K562 (cell line): ENCODE measurements at regions not wholly inside any gene's neighbourhood (a gene's known extent, or its start where the extent isn't known, plus 50 kb on each side); places are given as distances from the start of the nearest gene placed in this dataset.

Experiments used
- ATAC-seq: fragments of 200-7000 bp; cut with Tn5 transposase; 3 replicates; pipeline ENCODE4 v1.9.1; 2020; ENCODE audit warnings: moderate library complexity
- BruUV-seq: library from RNA; stranded (reverse); fragments of 400-500 nt; replicated peaks from 2 replicates; lab custom pipeline; 2021; lab: Mats Ljungman, UMichigan
- CTCF ChIA-PET: fragments of 300-600 bp; formaldehyde crosslinking; extraction: SDS; loops from one replicate; lab custom pipeline; 2021; ENCODE audit warnings: low intra/inter-chr PET ratio; lab: Yijun Ruan, JAX
- POLR2A ChIA-PET: fragments of 300-600, 350-650 bp; sonication (Branson Sonifier 250); formaldehyde crosslinking; extraction: SDS; loops from one replicate; lab custom pipeline; 2021; ENCODE audit warnings: antibody characterized with exemption, inconsistent platforms; lab: Yijun Ruan, JAX
- DNase-seq, 4 experiments: peaks; one replicate each; pipeline versions ENCODE4 v3.0.0 to v3.0.0-alpha.2; 2011 to 2018; ENCODE audit warnings: low spot score in 3 of 4, mixed read lengths in 3 of 4; ENCODE audit errors: extremely low read depth in 1 of 4
- FAIRE-seq: peaks from 2 replicates; lab custom pipeline; 2011; peaks lifted over from hg19 to GRCh38; lab: Jason Lieb, UNC
- H2AFZ ChIP-seq: 2 replicates; pipeline ENCODE4 v1.6.0; 2011; ENCODE audit warnings: low read depth, low read length, control low read depth, inconsistent platforms
- H3K27ac ChIP-seq: fragments of 200-600 bp; 3 replicates; pipeline ENCODE4 v1.8.0; 2011; ENCODE audit warnings: low read depth, mild to moderate bottlenecking, control low read depth, inconsistent platforms, low read length, moderate library complexity, mixed read lengths; ENCODE audit errors: extremely low read depth
- H3K27me3 ChIP-seq, 2 experiments: fragments of 300-600 bp in 1 of 2; 2 replicates in 1 of 2; 3 replicates in 1 of 2; pipeline versions ENCODE4 v1.6.0 to v1.8.0; 2011; ENCODE audit warnings: inconsistent platforms in 2 of 2, low read length in 2 of 2, mild to moderate bottlenecking in 1 of 2, mixed read lengths in 1 of 2, moderate library complexity in 1 of 2; ENCODE audit not compliant: control insufficient read depth in 2 of 2, insufficient read depth in 2 of 2
- H3K36me3 ChIP-seq: fragments of 300-600 bp; 3 replicates; pipeline ENCODE4 v1.8.0; 2011; ENCODE audit warnings: mild to moderate bottlenecking, low read length, inconsistent platforms; ENCODE audit not compliant: control insufficient read depth, insufficient read depth
- H3K4me1 ChIP-seq, 2 experiments: fragments of 200-600 bp in 1 of 2; replicated peaks in 1 of 2; 2 replicates in 1 of 2; 3 replicates in 1 of 2; pipeline versions ENCODE4 v1.5.1 to v1.8.0; 2011; ENCODE audit warnings: inconsistent platforms in 2 of 2, low read length in 2 of 2, mild to moderate bottlenecking in 1 of 2, mixed read lengths in 1 of 2, moderate library complexity in 1 of 2; ENCODE audit not compliant: control insufficient read depth in 2 of 2, insufficient read depth in 2 of 2
- H3K4me2 ChIP-seq: 2 replicates; pipeline ENCODE4 v1.6.1; 2011; ENCODE audit warnings: low read length, control low read depth, inconsistent platforms, mixed read lengths; ENCODE audit not compliant: insufficient read depth
- H3K4me3 ChIP-seq: fragments of 200-600 bp; sonication (generic), shearing (Covaris generic); 2 replicates; pipeline ENCODE4 v1.5.1; 2016; ENCODE audit warnings: control low read depth, inconsistent platforms
- H3K79me2 ChIP-seq: fragments of 200-600 bp; 3 replicates; pipeline ENCODE4 v1.8.0; 2011; ENCODE audit warnings: low read length, inconsistent platforms; ENCODE audit not compliant: control insufficient read depth, insufficient read depth
- H3K9ac ChIP-seq, 2 experiments: 2 replicates each; pipeline versions ENCODE4 v1.6.0 to v1.6.1; 2011; ENCODE audit warnings: low read depth in 2 of 2, low read length in 2 of 2, control low read depth in 1 of 2, inconsistent platforms in 1 of 2, mild to moderate bottlenecking in 1 of 2, mixed read lengths in 1 of 2; ENCODE audit not compliant: insufficient read depth in 1 of 2
- H3K9me1 ChIP-seq: one replicate; pipeline ENCODE4 v1.6.0; 2011; ENCODE audit warnings: inconsistent platforms, mild to moderate bottlenecking, low read length, moderate library complexity; ENCODE audit not compliant: control insufficient read depth, insufficient read depth
- H3K9me3 ChIP-seq: replicated peaks from 2 replicates; pipeline ENCODE4 v1.5.1; 2011; ENCODE audit warnings: low read depth, low read length, inconsistent platforms; ENCODE audit not compliant: control insufficient read depth, insufficient read depth
- H4K20me1 ChIP-seq: replicated peaks from 2 replicates; pipeline ENCODE4 v1.6.1; 2011; ENCODE audit warnings: low read length, inconsistent platforms, mixed read lengths; ENCODE audit not compliant: control insufficient read depth, insufficient read depth
- CBX5 ChIP-seq: IDR thresholded peaks from 2 replicates; pipeline ENCODE4 v1.6.1; 2014; ENCODE audit warnings: low read depth, borderline replicate concordance
- MGA ChIP-seq: fragments of 450-650 bp; IDR thresholded peaks from 2 replicates; pipeline ENCODE4 v1.6.1; 2016; ENCODE audit warnings: mild to moderate bottlenecking, moderate library complexity
- WGBS: fragments of 100-300 bp; shearing (Covaris generic); methylation state at CpG from one replicate; pipeline ENCODE4 v1.1.6; 2016; ENCODE audit warnings: low coverage, mixed read lengths; ENCODE audit not compliant: insufficient coverage; ENCODE audit errors: missing lambda C conversion rate; 5-methylcytosine and 5-hydroxymethylcytosine counted together
- in situ Hi-C: fragments of 300-500 bp; cut with MboI; formaldehyde crosslinking; loops from 4 replicates; pipeline ENCODE4 v1.15.0; 2018; ENCODE audit warnings: inconsistent platforms, mixed read lengths
- intact Hi-C: fragments of 100-400 bp; cut with micrococcal nuclease; formaldehyde crosslinking; loops from 2 replicates; pipeline ENCODE4 v1.14.2; 2022

- TF ChIP-seq CBX5 = no peak
- 0 out of 2 replicates have a peak, but pooled peaks have one; percentile 15 for TF ChIP-seq MGA
- H3K9me3 ChIP-seq = no peaks in the 10 kb centered on the region
- POLR2A ChIA-PET = interaction anchor here (0.5 to 1.5 kb wide), 4 partner anchors 62 to 180 kb away, joined by 3 to 6 read pairs (median 4); no protein-coding TSS in a partner anchor
- in situ Hi-C loops = loop anchor here (10.0 kb wide), 2 partner anchors 311 to 531 kb away; no protein-coding TSS in a partner anchor
- WGBS = 28% methylated on average over 3 of the region's 3 CpGs
- no peak overlapping the region for H3K4me3 ChIP-seq
- intact Hi-C loops = loop anchor here (5.0 to 10.0 kb wide), 5 partner anchors 79 to 559 kb away; no protein-coding TSS in a partner anchor
- H3K9me1 ChIP-seq = no peaks in the 10 kb centered on the region
- no peak for ATAC-seq
- no TSS peak for BruUV-seq
- H4K20me1 ChIP-seq = no peaks in the 10 kb centered on the region
- H3K27ac ChIP-seq = no peak overlapping the region
- H3K4me2 ChIP-seq = no peak overlapping the region
- no peaks in the 10 kb centered on the region for H3K79me2 ChIP-seq
- CTCF ChIA-PET = no interaction called here
- peak overlapping the region; percentile 53 for H2AFZ ChIP-seq
- FAIRE-seq = no peak
- H3K9ac ChIP-seq = no peak overlapping the region
- DNase-seq = no peak
- no peaks in the 10 kb centered on the region for H3K27me3 ChIP-seq
- no peaks in the 10 kb centered on the region for H3K36me3 ChIP-seq
- peaks cover 4 to 39% of the 10 kb centered on the region in 2 experiments; a peak in 4 of 5 replicates for H3K4me1 ChIP-seq
Observed at GRCh38 chr3:72266016-72266370, 481.0 kb upstream of the PROK2 start.
